Gastrocnemius medialis (tissue), 4 donors: ENCODE measurements at regions not wholly inside any gene's neighbourhood (a gene's known extent, or its start where the extent isn't known, plus 50 kb on each side); places are given as distances from the start of the nearest gene placed in this dataset.

ENCODE experiments used
- ATAC-seq, 2 donors: fragments of 150-250 bp; one replicate each; pipeline ENCODE4 v1.9.1; 2016
- DNase-seq, 2 donors: peaks; one replicate each; pipeline ENCODE4 v3.0.0-alpha.2; 2019
- H3K27ac ChIP-seq, 4 donors: fragments of 200-600 bp; sonication (generic); 1 replicate in 1 of 4; 2 replicates in 3 of 4; pipeline ENCODE4 v1.5.1; 2016 to 2018; ENCODE audit warnings: mild to moderate bottlenecking in 2 of 4, moderate library complexity in 1 of 4
- H3K27me3 ChIP-seq, 3 donors: fragments of 200-600 bp; sonication (generic) in 2 of 3; 1 replicate in 1 of 3; 2 replicates in 2 of 3; pipeline versions ENCODE4 v1.5.1 to v1.6.0; 2016 to 2019; ENCODE audit warnings: mild to moderate bottlenecking in 1 of 3, moderate library complexity in 1 of 3
- H3K36me3 ChIP-seq, 2 donors: fragments of 200-600 bp; sonication (generic) in 1 of 2; one replicate each; pipeline ENCODE4 v1.5.1; 2017 to 2018
- H3K4me1 ChIP-seq, 2 donors: fragments of 200-600 bp; sonication (generic) in 1 of 2; one replicate each; pipeline ENCODE4 v1.5.1; 2016 to 2017; ENCODE audit warnings: mild to moderate bottlenecking in 2 of 2
- H3K4me3 ChIP-seq, 4 donors: fragments of 200-600 bp; sonication (generic) in 3 of 4; 1 replicate in 1 of 4; 2 replicates in 3 of 4; pipeline ENCODE4 v1.5.1; 2016 to 2019; ENCODE audit warnings: mild to moderate bottlenecking in 2 of 4
- H3K9me3 ChIP-seq, 3 donors: fragments of 200-600 bp; sonication (generic) in 2 of 3; 1 replicate in 1 of 3; 2 replicates in 2 of 3; pipeline ENCODE4 v1.5.1; 2016 to 2019
- POLR2A ChIP-seq, 2 donors: fragments of 450-650 bp; IDR thresholded peaks; one replicate each; pipeline ENCODE4 v1.6.1; 2017; ENCODE audit warnings: antibody characterized with exemption in 2 of 2, mild to moderate bottlenecking in 2 of 2, moderate library complexity in 2 of 2
- in situ Hi-C, 4 donors: fragments of 200-750 bp; cut with MboI; loops; one replicate each; pipeline versions ENCODE4 v1.15.0 to v1.8.0; 2017; ENCODE audit warnings: low sequenced_read_pairs in 4 of 4
- intact Hi-C: fragments of 100-400 bp; cut with DNase I; formaldehyde crosslinking; loops from one replicate; pipeline ENCODE4 v1.15.1; 2023; ENCODE audit warnings: low total_unique reads
- TF ChIP-seq, protein P1 (sequence below), 5 experiments: fragments of 450-650 bp in 3 of 5; fragments of 200-600 bp in 2 of 5; sonication (generic) in 2 of 5; IDR thresholded peaks in 4 of 5; conservative IDR thresholded peaks in 1 of 5; 1 replicate in 4 of 5; 2 replicates in 1 of 5; pipeline ENCODE4 v1.5.1; 2016 to 2019; ENCODE audit warnings: antibody characterized with exemption in 5 of 5, mild to moderate bottlenecking in 3 of 5, moderate library complexity in 3 of 5

DNA sequence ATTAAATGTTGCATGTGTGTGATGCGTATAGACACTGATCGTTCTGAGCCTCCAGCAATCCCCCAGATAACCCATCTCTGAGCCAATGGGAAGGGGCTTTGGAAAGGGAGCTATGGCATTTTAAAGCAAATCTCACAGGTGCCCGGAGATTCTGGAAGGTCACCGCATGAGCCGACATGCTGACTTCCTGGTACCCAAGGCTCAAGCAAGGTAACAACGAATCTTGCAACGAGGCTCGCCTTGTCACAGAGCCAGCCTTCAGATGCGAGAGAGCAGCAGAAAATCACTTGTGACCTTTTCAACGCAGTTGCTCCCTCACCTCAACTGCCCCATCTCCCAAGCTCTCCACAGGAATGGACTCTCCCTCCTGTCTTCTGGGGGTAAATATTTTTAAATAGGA, 154.8 kb upstream of the CDH5 start:
- intact Hi-C loops: no loop called here
- H3K9me3 ChIP-seq: no peaks in the 10 kb centered on the region

DNA sequence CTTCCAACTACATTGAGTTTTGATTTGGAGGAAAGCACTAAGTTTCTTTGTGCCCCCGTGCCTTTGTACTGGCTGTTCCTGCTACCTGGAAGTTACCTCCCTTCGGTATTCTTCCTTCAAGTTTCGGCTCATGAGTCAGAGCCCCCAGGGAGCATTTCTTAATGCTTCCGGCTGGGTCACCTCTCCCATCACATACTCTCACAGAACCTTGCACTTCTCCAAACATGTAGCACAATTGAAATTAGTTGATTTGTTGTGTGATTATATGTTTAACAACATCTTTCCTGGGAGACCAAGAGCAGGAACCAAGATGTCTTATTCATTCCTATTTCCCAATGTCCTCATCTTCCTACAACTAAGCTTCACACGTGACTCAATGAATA, 158.6 kb upstream of the CDH5 start:
- H3K9me3 ChIP-seq: no peaks in the 10 kb centered on the region
- H3K4me1 ChIP-seq: no peaks in the 10 kb centered on the region
- no peaks in the 10 kb centered on the region for H3K27me3 ChIP-seq
- intact Hi-C loops: loop anchor here (5.0 kb wide), 1 partner anchor 39 kb away; no protein-coding TSS in a partner anchor
- no peak overlapping the region for H3K4me3 ChIP-seq
- in situ Hi-C loops: no loop called here
- ATAC-seq (no peak), DNase-seq (no peak)
- H3K36me3 ChIP-seq: no peaks in the 10 kb centered on the region
- TF ChIP-seq, protein P1, sequence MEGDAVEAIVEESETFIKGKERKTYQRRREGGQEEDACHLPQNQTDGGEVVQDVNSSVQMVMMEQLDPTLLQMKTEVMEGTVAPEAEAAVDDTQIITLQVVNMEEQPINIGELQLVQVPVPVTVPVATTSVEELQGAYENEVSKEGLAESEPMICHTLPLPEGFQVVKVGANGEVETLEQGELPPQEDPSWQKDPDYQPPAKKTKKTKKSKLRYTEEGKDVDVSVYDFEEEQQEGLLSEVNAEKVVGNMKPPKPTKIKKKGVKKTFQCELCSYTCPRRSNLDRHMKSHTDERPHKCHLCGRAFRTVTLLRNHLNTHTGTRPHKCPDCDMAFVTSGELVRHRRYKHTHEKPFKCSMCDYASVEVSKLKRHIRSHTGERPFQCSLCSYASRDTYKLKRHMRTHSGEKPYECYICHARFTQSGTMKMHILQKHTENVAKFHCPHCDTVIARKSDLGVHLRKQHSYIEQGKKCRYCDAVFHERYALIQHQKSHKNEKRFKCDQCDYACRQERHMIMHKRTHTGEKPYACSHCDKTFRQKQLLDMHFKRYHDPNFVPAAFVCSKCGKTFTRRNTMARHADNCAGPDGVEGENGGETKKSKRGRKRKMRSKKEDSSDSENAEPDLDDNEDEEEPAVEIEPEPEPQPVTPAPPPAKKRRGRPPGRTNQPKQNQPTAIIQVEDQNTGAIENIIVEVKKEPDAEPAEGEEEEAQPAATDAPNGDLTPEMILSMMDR (IDR thresholded peaks at IDR 0.05 in 4 of 5, conservative IDR thresholded peaks at IDR 0.05 in 1 of 5): no peak
- no peak for TF ChIP-seq POLR2A (IDR thresholded peaks at IDR 0.05)
- H3K27ac ChIP-seq: no peak overlapping the region

More for the DNA sequence above, 154.8 kb upstream of the CDH5 start:
- TF ChIP-seq POLR2A (IDR thresholded peaks at IDR 0.05): no peak
- TF ChIP-seq, protein P1 (IDR thresholded peaks at IDR 0.05 in 4 of 5, conservative IDR thresholded peaks at IDR 0.05 in 1 of 5): no peak
- in situ Hi-C loops: no loop called here
- H3K4me1 ChIP-seq: no peaks in the 10 kb centered on the region
- no peak overlapping the region for H3K27ac ChIP-seq
- no peaks in the 10 kb centered on the region for H3K27me3 ChIP-seq
- no peak for DNase-seq
- no peak for ATAC-seq
- H3K4me3 ChIP-seq: no peak overlapping the region
- H3K36me3 ChIP-seq: no peaks in the 10 kb centered on the region

DNA sequence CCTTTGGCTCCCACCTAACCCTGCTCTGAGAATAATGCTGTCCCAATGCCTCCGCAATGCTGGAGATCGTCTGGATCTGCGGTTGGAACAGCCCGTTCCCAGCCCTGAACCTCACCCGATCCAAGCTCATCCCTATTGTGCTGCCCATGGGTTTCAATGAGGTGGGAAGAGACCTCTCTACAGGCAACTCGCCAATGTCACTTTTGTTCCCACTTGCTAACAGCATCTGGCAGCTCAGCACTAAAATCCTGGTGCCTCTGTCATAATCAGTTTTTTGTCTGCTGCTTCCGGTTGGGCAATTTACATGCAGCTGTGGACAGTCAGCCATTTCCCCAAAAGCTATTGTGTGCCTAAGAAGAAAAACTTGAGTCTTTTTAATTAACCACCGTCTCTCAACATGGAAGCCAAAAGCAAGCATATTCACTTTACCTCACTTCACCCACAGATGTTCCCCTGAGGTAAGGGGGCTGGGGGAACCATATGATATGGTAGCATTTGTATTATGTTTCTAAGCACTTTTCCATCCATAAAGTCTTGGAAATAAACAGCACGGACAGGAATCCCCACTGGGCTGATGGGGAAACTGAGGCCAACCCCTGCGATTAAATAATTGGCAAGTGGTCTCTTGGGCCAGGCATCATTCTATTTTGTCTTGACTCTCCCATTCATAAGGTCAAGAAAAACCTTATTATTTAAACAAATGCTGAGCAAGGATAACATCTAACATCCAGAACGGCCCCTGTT, 159.2 kb upstream of the CDH5 start:
- H3K36me3 ChIP-seq: no peaks in the 10 kb centered on the region
- in situ Hi-C loops (no loop called here), intact Hi-C loops (loop anchor here (5.0 kb wide), 1 partner anchor 40 kb away; no protein-coding TSS in a partner anchor)
- H3K27ac ChIP-seq: peak overlapping the region in 3 of 4 donors; percentile 5 to 33 (median 33)
- no peak for TF ChIP-seq POLR2A (IDR thresholded peaks at IDR 0.05)
- TF ChIP-seq, protein P1 (IDR thresholded peaks at IDR 0.05 in 4 of 5, conservative IDR thresholded peaks at IDR 0.05 in 1 of 5): no peak
- H3K4me3 ChIP-seq: no peak overlapping the region
- ATAC-seq: peak; percentile 60 to 76
- DNase-seq: peak; percentile 33 to 67
- no peaks in the 10 kb centered on the region for H3K27me3 ChIP-seq
- H3K4me1 ChIP-seq: no peaks in the 10 kb centered on the region
- H3K9me3 ChIP-seq: no peaks in the 10 kb centered on the region

DNA sequence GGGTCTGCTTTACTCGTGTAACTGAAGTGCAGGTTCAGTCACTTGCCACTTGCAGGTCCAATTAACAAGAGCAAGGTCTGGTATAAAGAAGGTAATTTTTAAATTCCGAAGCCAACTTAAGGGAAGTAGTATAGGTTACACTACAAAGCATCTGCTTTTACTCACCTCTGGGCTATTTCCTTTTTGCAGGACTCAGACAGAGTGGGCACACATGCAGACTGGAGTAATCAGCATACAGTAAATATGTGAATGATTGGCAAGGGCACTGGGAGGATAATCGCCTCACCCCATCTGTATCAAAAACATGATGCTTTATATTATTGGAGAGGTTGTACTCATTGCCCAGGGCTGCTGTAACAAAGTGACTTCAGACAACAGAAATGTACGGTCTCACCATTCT, 160.1 kb upstream of the CDH5 start:
- no peak for ATAC-seq
- TF ChIP-seq, protein P1 (IDR thresholded peaks at IDR 0.05 in 4 of 5, conservative IDR thresholded peaks at IDR 0.05 in 1 of 5): no peak
- no peak for TF ChIP-seq POLR2A (IDR thresholded peaks at IDR 0.05)
- DNase-seq: no peak
- H3K36me3 ChIP-seq: no peaks in the 10 kb centered on the region
- no peaks in the 10 kb centered on the region for H3K9me3 ChIP-seq
- in situ Hi-C loops (no loop called here), intact Hi-C loops (loop anchor here (5.0 kb wide), 1 partner anchor 41 kb away; no protein-coding TSS in a partner anchor)
- H3K27me3 ChIP-seq: no peaks in the 10 kb centered on the region
- H3K4me1 ChIP-seq: no peaks in the 10 kb centered on the region
- no peak overlapping the region for H3K4me3 ChIP-seq
- peak overlapping the region in 2 of 4 donors; percentile 5 to 47 for H3K27ac ChIP-seq
